GM12864 (cell line): ENCODE measurements at regions not wholly inside any gene's neighbourhood (a gene's known extent, or its start where the extent isn't known, plus 50 kb on each side); places are given as distances from the start of the nearest gene placed in this dataset.

Experiments
- DNase-seq: peaks from one replicate; pipeline ENCODE4 v3.0.0-alpha.2; 2011; ENCODE audit warnings: low read depth
- H3K4me3 ChIP-seq: 2 replicates; pipeline ENCODE4 v1.5.1; 2011; ENCODE audit warnings: mild to moderate bottlenecking, low read depth, low read length, control low read depth
- CTCF ChIP-seq: IDR thresholded peaks from 2 replicates; pipeline ENCODE4 v1.5.1; 2011; ENCODE audit warnings: low read depth, mild to moderate bottlenecking, moderate library complexity, low read length, control low read depth, inconsistent platforms; ENCODE audit errors: missing control alignments

- TF ChIP-seq CTCF: no peak
- H3K4me3 ChIP-seq: no peak overlapping the region
- no peak for DNase-seq
Observed at GRCh38 chr9:89953824-89954615, 349.2 kb downstream of the GADD45G start.

GRCh38 chr9:89955144-89955543 lies 350.3 kb downstream of the GADD45G start:
- no peak overlapping the region for H3K4me3 ChIP-seq
- no peak for TF ChIP-seq CTCF
- DNase-seq: no peak

GRCh38 chr9:89955626-89956025 lies 350.8 kb downstream of the GADD45G start:
- DNase-seq: no peak
- TF ChIP-seq CTCF: no peak
- no peak overlapping the region for H3K4me3 ChIP-seq

- H3K4me3 ChIP-seq: no peak overlapping the region
- no peak for TF ChIP-seq CTCF
- no peak for DNase-seq
Observed at GRCh38 chr9:89956331-89956730, 351.5 kb downstream of the GADD45G start.

GRCh38 chr9:89956907-89957306 lies 352.1 kb downstream of the GADD45G start:
- no peak for TF ChIP-seq CTCF
- no peak for DNase-seq
- H3K4me3 ChIP-seq: no peak overlapping the region

- no peak overlapping the region for H3K4me3 ChIP-seq
- no peak for DNase-seq
- no peak for TF ChIP-seq CTCF
Observed at GRCh38 chr9:89958086-89958485, 353.3 kb downstream of the GADD45G start.
